K562 (cell line): ENCODE measurements at regions not wholly inside any gene's neighbourhood (a gene's known extent, or its start where the extent isn't known, plus 50 kb on each side); places are given as distances from the start of the nearest gene placed in this dataset.

Experiments
- ATAC-seq: fragments of 200-7000 bp; cut with Tn5 transposase; 3 replicates; pipeline ENCODE4 v1.9.1; 2020; ENCODE audit warnings: moderate library complexity
- BruUV-seq: library from RNA; stranded (reverse); fragments of 400-500 nt; replicated peaks from 2 replicates; lab custom pipeline; 2021; lab: Mats Ljungman, UMichigan
- CTCF ChIA-PET: fragments of 300-600 bp; formaldehyde crosslinking; extraction: SDS; loops from one replicate; lab custom pipeline; 2021; ENCODE audit warnings: low intra/inter-chr PET ratio; lab: Yijun Ruan, JAX
- POLR2A ChIA-PET: fragments of 300-600, 350-650 bp; sonication (Branson Sonifier 250); formaldehyde crosslinking; extraction: SDS; loops from one replicate; lab custom pipeline; 2021; ENCODE audit warnings: antibody characterized with exemption, inconsistent platforms; lab: Yijun Ruan, JAX
- DNase-seq, 4 experiments: peaks; one replicate each; pipeline versions ENCODE4 v3.0.0 to v3.0.0-alpha.2; 2011 to 2018; ENCODE audit warnings: low spot score in 3 of 4, mixed read lengths in 3 of 4; ENCODE audit errors: extremely low read depth in 1 of 4
- FAIRE-seq: peaks from 2 replicates; lab custom pipeline; 2011; peaks lifted over from hg19 to GRCh38; lab: Jason Lieb, UNC
- H2AFZ ChIP-seq: 2 replicates; pipeline ENCODE4 v1.6.0; 2011; ENCODE audit warnings: low read depth, low read length, control low read depth, inconsistent platforms
- H3K27ac ChIP-seq: fragments of 200-600 bp; 3 replicates; pipeline ENCODE4 v1.8.0; 2011; ENCODE audit warnings: low read depth, mild to moderate bottlenecking, control low read depth, inconsistent platforms, low read length, moderate library complexity, mixed read lengths; ENCODE audit errors: extremely low read depth
- H3K27me3 ChIP-seq, 2 experiments: fragments of 300-600 bp in 1 of 2; 2 replicates in 1 of 2; 3 replicates in 1 of 2; pipeline versions ENCODE4 v1.6.0 to v1.8.0; 2011; ENCODE audit warnings: inconsistent platforms in 2 of 2, low read length in 2 of 2, mild to moderate bottlenecking in 1 of 2, mixed read lengths in 1 of 2, moderate library complexity in 1 of 2; ENCODE audit not compliant: control insufficient read depth in 2 of 2, insufficient read depth in 2 of 2
- H3K36me3 ChIP-seq: fragments of 300-600 bp; 3 replicates; pipeline ENCODE4 v1.8.0; 2011; ENCODE audit warnings: mild to moderate bottlenecking, low read length, inconsistent platforms; ENCODE audit not compliant: control insufficient read depth, insufficient read depth
- H3K4me1 ChIP-seq, 2 experiments: fragments of 200-600 bp in 1 of 2; replicated peaks in 1 of 2; 2 replicates in 1 of 2; 3 replicates in 1 of 2; pipeline versions ENCODE4 v1.5.1 to v1.8.0; 2011; ENCODE audit warnings: inconsistent platforms in 2 of 2, low read length in 2 of 2, mild to moderate bottlenecking in 1 of 2, mixed read lengths in 1 of 2, moderate library complexity in 1 of 2; ENCODE audit not compliant: control insufficient read depth in 2 of 2, insufficient read depth in 2 of 2
- H3K4me2 ChIP-seq: 2 replicates; pipeline ENCODE4 v1.6.1; 2011; ENCODE audit warnings: low read length, control low read depth, inconsistent platforms, mixed read lengths; ENCODE audit not compliant: insufficient read depth
- H3K4me3 ChIP-seq: fragments of 200-600 bp; sonication (generic), shearing (Covaris generic); 2 replicates; pipeline ENCODE4 v1.5.1; 2016; ENCODE audit warnings: control low read depth, inconsistent platforms
- H3K79me2 ChIP-seq: fragments of 200-600 bp; 3 replicates; pipeline ENCODE4 v1.8.0; 2011; ENCODE audit warnings: low read length, inconsistent platforms; ENCODE audit not compliant: control insufficient read depth, insufficient read depth
- H3K9ac ChIP-seq, 2 experiments: 2 replicates each; pipeline versions ENCODE4 v1.6.0 to v1.6.1; 2011; ENCODE audit warnings: low read depth in 2 of 2, low read length in 2 of 2, control low read depth in 1 of 2, inconsistent platforms in 1 of 2, mild to moderate bottlenecking in 1 of 2, mixed read lengths in 1 of 2; ENCODE audit not compliant: insufficient read depth in 1 of 2
- H3K9me1 ChIP-seq: one replicate; pipeline ENCODE4 v1.6.0; 2011; ENCODE audit warnings: inconsistent platforms, mild to moderate bottlenecking, low read length, moderate library complexity; ENCODE audit not compliant: control insufficient read depth, insufficient read depth
- H3K9me3 ChIP-seq: replicated peaks from 2 replicates; pipeline ENCODE4 v1.5.1; 2011; ENCODE audit warnings: low read depth, low read length, inconsistent platforms; ENCODE audit not compliant: control insufficient read depth, insufficient read depth
- H4K20me1 ChIP-seq: replicated peaks from 2 replicates; pipeline ENCODE4 v1.6.1; 2011; ENCODE audit warnings: low read length, inconsistent platforms, mixed read lengths; ENCODE audit not compliant: control insufficient read depth, insufficient read depth
- ARHGAP35 ChIP-seq: fragments of 450-650 bp; IDR thresholded peaks from 2 replicates; pipeline ENCODE4 v1.6.1; 2018; ENCODE audit not compliant: partially characterized antibody
- E2F8 ChIP-seq: fragments of 450-650 bp; IDR thresholded peaks from 2 replicates; pipeline ENCODE4 v1.7.1; 2018; ENCODE audit warnings: mild to moderate bottlenecking, low read depth; ENCODE audit not compliant: partially characterized antibody
- EWSR1 ChIP-seq: fragments of 450-650 bp; IDR thresholded peaks from 2 replicates; pipeline ENCODE4 v1.6.1; 2018; ENCODE audit warnings: borderline replicate concordance, mild to moderate bottlenecking, low read depth, moderate library complexity; ENCODE audit not compliant: partially characterized antibody
- HLTF ChIP-seq: fragments of 450-650 bp; IDR thresholded peaks from 2 replicates; pipeline ENCODE4 v1.6.1; 2016
- MAFF ChIP-seq: IDR thresholded peaks from 2 replicates; pipeline ENCODE4 v1.6.1; 2012; ENCODE audit warnings: low read length, improper control_type of control experiment
- NFIC ChIP-seq: fragments of 450-650 bp; IDR thresholded peaks from 2 replicates; pipeline ENCODE4 v1.6.1; 2017; ENCODE audit warnings: mild to moderate bottlenecking, inconsistent platforms
- SOX6 ChIP-seq: fragments of 450-650 bp; IDR thresholded peaks from 2 replicates; pipeline ENCODE4 v1.6.1; 2014; ENCODE audit warnings: mild to moderate bottlenecking
- THRAP3 ChIP-seq: fragments of 450-650 bp; IDR thresholded peaks from 2 replicates; pipeline ENCODE4 v1.6.1; 2016; ENCODE audit warnings: mild to moderate bottlenecking, inconsistent platforms, borderline replicate concordance
- THRB ChIP-seq: fragments of 450-650 bp; formaldehyde crosslinking; conservative IDR thresholded peaks from 2 replicates; pipeline ENCODE4 v1.4.0; 2022; ENCODE audit warnings: mild to moderate bottlenecking, missing genetic modification characterization
- ZNF134 ChIP-seq: fragments of 250-450 bp; sonication (Bioruptor Pico); conservative IDR thresholded peaks from 2 replicates; pipeline ENCODE4 v1.4.0; 2020
- WGBS: fragments of 100-300 bp; shearing (Covaris generic); methylation state at CpG from one replicate; pipeline ENCODE4 v1.1.6; 2016; ENCODE audit warnings: low coverage, mixed read lengths; ENCODE audit not compliant: insufficient coverage; ENCODE audit errors: missing lambda C conversion rate; 5-methylcytosine and 5-hydroxymethylcytosine counted together
- in situ Hi-C: fragments of 300-500 bp; cut with MboI; formaldehyde crosslinking; loops from 4 replicates; pipeline ENCODE4 v1.15.0; 2018; ENCODE audit warnings: inconsistent platforms, mixed read lengths
- intact Hi-C: fragments of 100-400 bp; cut with micrococcal nuclease; formaldehyde crosslinking; loops from 2 replicates; pipeline ENCODE4 v1.14.2; 2022

GRCh38 chr5:164187785-164188184 is 682.4 kb downstream of the MAT2B start (continued):
- TF ChIP-seq THRB: no peak
- TF ChIP-seq HLTF: no peak
- no peak for TF ChIP-seq MAFF
- TF ChIP-seq E2F8: no peak
- no peak for TF ChIP-seq EWSR1
- no peak for TF ChIP-seq ZNF134
- no peak for TF ChIP-seq ARHGAP35
- TF ChIP-seq, all 486 proteins: peak for 0

- H3K4me3 ChIP-seq: no peak overlapping the region
- intact Hi-C loops (no loop called here), in situ Hi-C loops (no loop called here)
- POLR2A ChIA-PET: no interaction called here
- no peak for FAIRE-seq
- no peaks in the 10 kb centered on the region for H3K4me1 ChIP-seq
- H3K36me3 ChIP-seq: no peaks in the 10 kb centered on the region
- H3K79me2 ChIP-seq: no peaks in the 10 kb centered on the region
- no peak for ATAC-seq
- no peaks in the 10 kb centered on the region for H4K20me1 ChIP-seq
- no peaks in the 10 kb centered on the region for H3K9me3 ChIP-seq
- H3K27ac ChIP-seq: no peak overlapping the region
- H3K9ac ChIP-seq: no peak overlapping the region
- no TSS peak for BruUV-seq
- DNase-seq: peak in 1 of 4 experiments; percentile 9
- WGBS: 3% methylated on average over 4 of the region's 4 CpGs
- no peaks in the 10 kb centered on the region for H3K27me3 ChIP-seq
- no peak overlapping the region for H3K4me2 ChIP-seq
- no peak overlapping the region for H2AFZ ChIP-seq
- TF ChIP-seq SOX6: peak; percentile 46; the same call in 1 of the 2 replicates
- TF ChIP-seq NFIC: peak; percentile 36; the same call in 1 of the 2 replicates
- no peak for TF ChIP-seq THRAP3
- no peaks in the 10 kb centered on the region for H3K9me1 ChIP-seq
- CTCF ChIA-PET: no interaction called here
Measured at GRCh38 chr5:164188733-164189148, 683.3 kb downstream of the MAT2B start.
